Heart right ventricle (tissue), 16 donors: ENCODE measurements at regions not wholly inside any gene's neighbourhood (a gene's known extent, or its start where the extent isn't known, plus 50 kb on each side); places are given as distances from the start of the nearest gene placed in this dataset.

Experiments
- ATAC-seq, 8 donors: fragments of 200-7000 bp; cut with Tn5 transposase; one replicate each; pipeline ENCODE4 v1.9.1; 2020; ENCODE audit warnings: mild to moderate bottlenecking in 8 of 8, moderate library complexity in 8 of 8, moderate number of reproducible peaks in 1 of 8
- DNase-seq, 2 donors: peaks; one replicate each; pipeline ENCODE4 v3.0.0-alpha.2; 2020
- H3K27ac ChIP-seq, 10 donors: fragments of 200-600 bp; sonication (generic) in 2 of 10; one replicate each; pipeline versions ENCODE4 v1.5.0 to v1.8.0; 2020 to 2022; ENCODE audit warnings: mild to moderate bottlenecking in 3 of 10
- H3K27me3 ChIP-seq, 7 donors: fragments of 200-600 bp; one replicate each; pipeline ENCODE4 v1.8.0; 2021 to 2022; ENCODE audit warnings: mild to moderate bottlenecking in 2 of 7
- H3K36me3 ChIP-seq, 9 donors: fragments of 200-600 bp; sonication (generic) in 1 of 9; one replicate each; pipeline versions ENCODE4 v1.5.0 to v1.8.0; 2020 to 2022; ENCODE audit warnings: mild to moderate bottlenecking in 2 of 9
- H3K4me1 ChIP-seq, 9 donors: fragments of 200-600 bp; sonication (generic) in 1 of 9; one replicate each; pipeline versions ENCODE4 v1.5.0 to v1.8.0; 2020 to 2022; ENCODE audit warnings: mild to moderate bottlenecking in 4 of 9
- H3K4me3 ChIP-seq, 10 donors: fragments of 200-600 bp; sonication (generic) in 2 of 10; one replicate each; pipeline versions ENCODE4 v1.5.0 to v1.8.0; 2020 to 2022; ENCODE audit warnings: mild to moderate bottlenecking in 7 of 10, moderate library complexity in 2 of 10
- H3K9me3 ChIP-seq, 11 donors: fragments of 200-600 bp in 10 of 11; sonication (generic) in 2 of 11; one replicate each; pipeline versions ENCODE4 v1.5.0 to v1.8.0; 2013 to 2022; ENCODE audit warnings: mild to moderate bottlenecking in 2 of 11, control low read depth in 1 of 11, moderate library complexity in 1 of 11
- CTCF ChIP-seq, 9 donors: fragments of 200-600 bp; sonication (generic) in 2 of 9; IDR thresholded peaks; one replicate each; pipeline versions ENCODE4 v1.5.0 to v1.8.0; 2021 to 2022; ENCODE audit warnings: antibody characterized with exemption in 9 of 9, mild to moderate bottlenecking in 5 of 9, moderate library complexity in 1 of 9
- WGBS, 2 donors: extraction: QIAGEN DNeasy Blood & Tissue Kit; methylation state at CpG; one replicate each; pipeline ENCODE4 v1.1.7; 2013; ENCODE audit warnings: inconsistent platforms in 1 of 2; 5-methylcytosine and 5-hydroxymethylcytosine counted together
- intact Hi-C, 10 donors: fragments of 100-400 bp; cut with DNase I; formaldehyde crosslinking; loops; one replicate each; pipeline versions ENCODE4 v1.11.1 to v1.14.2; 2022
- donor health status: Arrhythmogenic right ventricular cardiomyopathy.
- donor health status: ischemic (EF 13 %, LVEDD 7.1; RV severe dilation, severe dysfunction).
- donor health status: healthy with polysubstance abuse.
- donor health status: DM: no; HTN: yes; CAD: no.
- donor health status: DM: no; HTN: no; CAD: no.
- donor health status: ischemic (EF 25% LVEDD 6.9; RV normal size, moderate dysfunction).
- donor health status: ischemic (EF 25% LVEDD 5.7; RV mildly dilated, moderate dysfunction).
- donor health status: healthy.
- donor health status: DM: yes; HTN: yes; CAD: no.
- donor health status: Ischemic cardiomyopathy.
- donor health status: ischemic (EF 35%, LVEDD 5.7; RV mildly dilated, moderate dysfunction).
- donor health status: nonischemic (EF 11% LVEDD 7.7; RV severe dilation, severe dysfunction).
- donor health status: DM: yes; HTN: yes; CAD: no.
- donor health status: PGD.
- donor health status: ischemic (EF 29% LVEDD 5.4; RV normal size, mild dysfunction).
- donor health status: nonischemic (EF 23%, LVEDD 6.1; RV moderate dilation, normal function).

- H3K27ac ChIP-seq, result no peak overlapping the region
- H3K4me1 ChIP-seq, result peaks cover 0 to 11% (median 5%) of the 10 kb centered on the region in 9 donors
- no peaks in the 10 kb centered on the region for H3K36me3 ChIP-seq
- intact Hi-C loops, result no loop called here
- 26 to 33% methylated on average over 2 of the region's 2 CpGs for WGBS, 2 donors
- H3K9me3 ChIP-seq, result peaks cover 0 to 4% (median 0%) of the 10 kb centered on the region in 11 donors
- H3K4me3 ChIP-seq, result no peak overlapping the region
- no peak for TF ChIP-seq CTCF (IDR thresholded peaks at IDR 0.05)
- peaks cover 0 to 25% (median 15%) of the 10 kb centered on the region in 7 donors for H3K27me3 ChIP-seq
- DNase-seq (no peak), ATAC-seq (no peak)
Observed at GRCh38 chr3:118001380-118001779, 1033.3 kb downstream of the IGSF11 start.

GRCh38 chr3:118011910-118012309 lies 1022.7 kb downstream of the IGSF11 start:
- H3K4me1 ChIP-seq, result no peaks in the 10 kb centered on the region
- ATAC-seq (no peak), DNase-seq (no peak)
- no peak for TF ChIP-seq CTCF (IDR thresholded peaks at IDR 0.05)
- intact Hi-C loops, result no loop called here
- WGBS, 2 donors, result 53 to 61% methylated on average over 3 of the region's 3 CpGs
- no peaks in the 10 kb centered on the region for H3K27me3 ChIP-seq
- H3K4me3 ChIP-seq, result no peak overlapping the region
- no peaks in the 10 kb centered on the region for H3K36me3 ChIP-seq
- no peak overlapping the region for H3K27ac ChIP-seq
- peaks cover 0 to 10% (median 0%) of the 10 kb centered on the region in 11 donors for H3K9me3 ChIP-seq

GRCh38 chr3:118029049-118029448 lies 1005.6 kb downstream of the IGSF11 start:
- no peak for TF ChIP-seq CTCF (IDR thresholded peaks at IDR 0.05)
- ATAC-seq, result no peak

GRCh38 chr3:118036215-118036614 lies 998.4 kb downstream of the IGSF11 start:
- H3K4me1 ChIP-seq, result no peaks in the 10 kb centered on the region
- DNase-seq (no peak), ATAC-seq (no peak)
- peaks cover 0 to 41% (median 9%) of the 10 kb centered on the region in 11 donors for H3K9me3 ChIP-seq
- H3K4me3 ChIP-seq, result no peak overlapping the region
- no peak overlapping the region for H3K27ac ChIP-seq
- H3K36me3 ChIP-seq, result no peaks in the 10 kb centered on the region
- WGBS, 2 donors, result 41 to 45% methylated on average over 1 of the region's 1 CpG
- no peaks in the 10 kb centered on the region for H3K27me3 ChIP-seq
- intact Hi-C loops, result no loop called here
- TF ChIP-seq CTCF (IDR thresholded peaks at IDR 0.05), result no peak

More at GRCh38 chr3:118029049-118029448, 1005.6 kb downstream of the IGSF11 start:
- intact Hi-C loops, result no loop called here
- H3K36me3 ChIP-seq, result no peaks in the 10 kb centered on the region
- no peaks in the 10 kb centered on the region for H3K4me1 ChIP-seq
- no peak overlapping the region for H3K4me3 ChIP-seq
- H3K27ac ChIP-seq, result no peak overlapping the region
- H3K9me3 ChIP-seq, result peaks cover 0 to 66% (median 32%) of the 10 kb centered on the region in 11 donors
- WGBS, 2 donors, result 46 to 48% methylated on average over 2 of the region's 2 CpGs
- no peaks in the 10 kb centered on the region for H3K27me3 ChIP-seq
- no peak for DNase-seq
